GM12878 (cell line): ENCODE measurements at regions not wholly inside any gene's neighbourhood (a gene's known extent, or its start where the extent isn't known, plus 50 kb on each side); places are given as distances from the start of the nearest gene placed in this dataset.

ENCODE experiments used
- ATAC-seq: fragments of 200-7000 bp; cut with Tn5 transposase; 3 replicates; pipeline ENCODE4 v1.9.1; 2020; ENCODE audit warnings: mild to moderate bottlenecking, moderate library complexity
- BruUV-seq: library from RNA; stranded (reverse); fragments of 400-500 nt; replicated peaks from 2 replicates; lab custom pipeline; 2021; lab: Mats Ljungman, UMichigan
- CTCF ChIA-PET: fragments of 300-600 bp; sonication (Branson Sonifier 250); formaldehyde crosslinking; extraction: SDS; loops from one replicate; lab custom pipeline; 2021; ENCODE audit warnings: inconsistent platforms; lab: Yijun Ruan, JAX
- POLR2A ChIA-PET: fragments of 350-600 bp; formaldehyde crosslinking; extraction: SDS; loops from one replicate; lab custom pipeline; 2021; ENCODE audit warnings: inconsistent platforms; lab: Charles Lee
- RAD21 ChIA-PET: fragments of 300-600 bp; sonication (Branson Sonifier 250); formaldehyde crosslinking; loops from one replicate; lab custom pipeline; 2023; ENCODE audit warnings: antibody characterized with exemption; ENCODE audit not compliant: unreplicated experiment; lab: Charles Lee
- SMC1A ChIA-PET: fragments of 300-600 bp; sonication (Branson Sonifier 250); formaldehyde crosslinking; loops from one replicate; lab custom pipeline; 2023; ENCODE audit not compliant: unreplicated experiment, uncharacterized antibody; lab: Charles Lee
- DNase-seq: peaks from one replicate; pipeline ENCODE4 v3.0.0-alpha.2; 2011; ENCODE audit warnings: low read depth, low spot score
- FAIRE-seq: peaks from 3 replicates; lab custom pipeline; 2011; peaks lifted over from hg19 to GRCh38; lab: Jason Lieb, UNC
- H2AFZ ChIP-seq: 2 replicates; pipeline ENCODE4 v1.6.0; 2011; ENCODE audit warnings: low read depth, low read length, control low read depth; ENCODE audit not compliant: control insufficient read depth
- H3K27ac ChIP-seq: 2 replicates; pipeline ENCODE4 v1.5.1; 2011; ENCODE audit warnings: control low read depth; ENCODE audit not compliant: control insufficient read depth, insufficient read depth
- H3K27me3 ChIP-seq, 2 experiments: replicated peaks in 1 of 2; 2 replicates each; pipeline versions ENCODE4 v1.6.0 to v1.6.1; 2011; ENCODE audit warnings: low read length in 1 of 2; ENCODE audit not compliant: control insufficient read depth in 2 of 2, insufficient read depth in 2 of 2
- H3K36me3 ChIP-seq, 2 experiments: 2 replicates each; pipeline ENCODE4 v1.5.1; 2011; ENCODE audit warnings: low read length in 1 of 2; ENCODE audit not compliant: control insufficient read depth in 2 of 2, insufficient read depth in 2 of 2
- H3K4me1 ChIP-seq: 2 replicates; pipeline ENCODE4 v1.6.1; 2011; ENCODE audit warnings: mild to moderate bottlenecking, low read length, moderate library complexity, mixed read lengths; ENCODE audit not compliant: control insufficient read depth, insufficient read depth
- H3K4me2 ChIP-seq: 2 replicates; pipeline ENCODE4 v1.6.0; 2011; ENCODE audit warnings: control low read depth; ENCODE audit not compliant: control insufficient read depth, insufficient read depth
- H3K4me3 ChIP-seq: fragments of 200-600 bp; sonication (generic); 2 replicates; pipeline ENCODE4 v1.5.1; 2016
- H3K79me2 ChIP-seq: 2 replicates; pipeline ENCODE4 v1.6.0; 2011; ENCODE audit warnings: low read length; ENCODE audit not compliant: control insufficient read depth, insufficient read depth
- H3K9ac ChIP-seq: 2 replicates; pipeline ENCODE4 v1.8.0; 2011; ENCODE audit warnings: low read length, control low read depth, mixed read lengths; ENCODE audit not compliant: control insufficient read depth, insufficient read depth
- H3K9me3 ChIP-seq: replicated peaks from 3 replicates; pipeline ENCODE4 v1.5.1; 2011; ENCODE audit warnings: mild to moderate bottlenecking, low read length; ENCODE audit not compliant: control insufficient read depth, insufficient read depth
- H4K20me1 ChIP-seq: 2 replicates; pipeline ENCODE4 v1.6.0; 2011; ENCODE audit not compliant: control insufficient read depth, insufficient read depth
- BACH1 ChIP-seq: fragments of 450-650 bp; IDR thresholded peaks from 2 replicates; pipeline ENCODE4 v1.6.1; 2017; ENCODE audit warnings: mild to moderate bottlenecking, borderline replicate concordance
- BHLHE40 ChIP-seq, 2 experiments: fragments of 450-650 bp in 1 of 2; IDR thresholded peaks; 2 replicates each; pipeline ENCODE4 v1.6.1; 2011 to 2017; ENCODE audit warnings: low read depth in 2 of 2, borderline replicate concordance in 1 of 2, improper control_type of control experiment in 1 of 2, low read length in 1 of 2, mild to moderate bottlenecking in 1 of 2
- CHD1 ChIP-seq: IDR thresholded peaks from 2 replicates; pipeline ENCODE4 v1.6.1; 2012; ENCODE audit warnings: low read depth, low read length, improper control_type of control experiment
- ESRRA ChIP-seq: IDR thresholded peaks from 2 replicates; pipeline ENCODE4 v1.6.1; 2012; ENCODE audit warnings: mild to moderate bottlenecking, low read length, improper control_type of control experiment
- HDAC2 ChIP-seq: fragments of 200-600 bp; sonication (generic); IDR thresholded peaks from 2 replicates; pipeline ENCODE4 v1.6.1; 2017
- HDAC6 ChIP-seq: fragments of 200-600 bp; sonication (generic); IDR thresholded peaks from one replicate; pipeline ENCODE4 v1.8.0; 2017; ENCODE audit warnings: antibody characterized with exemption; ENCODE audit not compliant: unreplicated experiment
- JUND ChIP-seq: IDR thresholded peaks from 2 replicates; pipeline ENCODE4 v1.6.1; 2012; ENCODE audit warnings: low read depth, mild to moderate bottlenecking, low read length, improper control_type of control experiment, moderate library complexity
- KAT2A ChIP-seq: conservative IDR thresholded peaks from 2 replicates; pipeline ENCODE4 v1.6.1; 2011; ENCODE audit warnings: low read depth, low read length; ENCODE audit not compliant: control insufficient read depth
- MEF2A ChIP-seq: IDR thresholded peaks from 2 replicates; pipeline ENCODE4 v1.6.1; 2011; ENCODE audit warnings: low read depth, mild to moderate bottlenecking, low read length, moderate library complexity; ENCODE audit not compliant: insufficient read depth
- MEF2B ChIP-seq: fragments of 450-650 bp; IDR thresholded peaks from 2 replicates; pipeline ENCODE4 v1.6.1; 2018; ENCODE audit warnings: mild to moderate bottlenecking, moderate library complexity; ENCODE audit not compliant: partially characterized antibody, poor library complexity, severe bottlenecking
- NFIC ChIP-seq: IDR thresholded peaks from 2 replicates; pipeline ENCODE4 v1.6.1; 2012; ENCODE audit warnings: low read depth, mild to moderate bottlenecking, inconsistent platforms, low read length, moderate library complexity
- NFXL1 ChIP-seq: fragments of 450-650 bp; IDR thresholded peaks from 2 replicates; pipeline ENCODE4 v1.6.1; 2017; ENCODE audit warnings: antibody characterized with exemption, mild to moderate bottlenecking, borderline replicate concordance
- NFYB ChIP-seq: IDR thresholded peaks from 2 replicates; pipeline ENCODE4 v1.6.1; 2011; ENCODE audit warnings: low read depth, mild to moderate bottlenecking, low read length, improper control_type of control experiment, moderate library complexity; ENCODE audit not compliant: insufficient read depth
- NR2C1 ChIP-seq: fragments of 450-650 bp; IDR thresholded peaks from 2 replicates; pipeline ENCODE4 v1.6.1; 2017; ENCODE audit warnings: antibody characterized with exemption, mild to moderate bottlenecking, moderate library complexity
- NRF1 ChIP-seq: conservative IDR thresholded peaks from 2 replicates; pipeline ENCODE4 v1.6.1; 2011; ENCODE audit warnings: mild to moderate bottlenecking, low read depth, low read length, improper control_type of control experiment
- SRF ChIP-seq, 2 experiments: IDR thresholded peaks; 2 replicates each; pipeline ENCODE4 v1.6.1; 2011; ENCODE audit warnings: low read depth in 2 of 2, low read length in 2 of 2, mild to moderate bottlenecking in 1 of 2, moderate library complexity in 1 of 2
- TBL1XR1 ChIP-seq: IDR thresholded peaks from 2 replicates; pipeline ENCODE4 v1.6.1; 2012; ENCODE audit warnings: low read depth, low read length, improper control_type of control experiment
- ZNF217 ChIP-seq: fragments of 450-650 bp; IDR thresholded peaks from 2 replicates; pipeline ENCODE4 v1.6.1; 2017; ENCODE audit warnings: antibody characterized with exemption, mild to moderate bottlenecking
- WGBS: methylation state at CpG from one replicate; pipeline ENCODE4 v1.1.6; 2016; ENCODE audit warnings: low lambda C conversion rate; ENCODE audit not compliant: insufficient replicate concordance, insufficient coverage; ENCODE audit errors: missing lambda C conversion rate; 5-methylcytosine and 5-hydroxymethylcytosine counted together
- in situ Hi-C: fragments of 300-500 bp; cut with MboI; formaldehyde crosslinking; loops from 9 replicates; pipeline ENCODE4 v1.14.3; 2018; ENCODE audit warnings: mixed read lengths
- intact Hi-C: fragments of 100-400 bp; cut with micrococcal nuclease; formaldehyde crosslinking; loops from one replicate; pipeline ENCODE4 v1.14.2; 2022; ENCODE audit not compliant: unreplicated experiment

DNA sequence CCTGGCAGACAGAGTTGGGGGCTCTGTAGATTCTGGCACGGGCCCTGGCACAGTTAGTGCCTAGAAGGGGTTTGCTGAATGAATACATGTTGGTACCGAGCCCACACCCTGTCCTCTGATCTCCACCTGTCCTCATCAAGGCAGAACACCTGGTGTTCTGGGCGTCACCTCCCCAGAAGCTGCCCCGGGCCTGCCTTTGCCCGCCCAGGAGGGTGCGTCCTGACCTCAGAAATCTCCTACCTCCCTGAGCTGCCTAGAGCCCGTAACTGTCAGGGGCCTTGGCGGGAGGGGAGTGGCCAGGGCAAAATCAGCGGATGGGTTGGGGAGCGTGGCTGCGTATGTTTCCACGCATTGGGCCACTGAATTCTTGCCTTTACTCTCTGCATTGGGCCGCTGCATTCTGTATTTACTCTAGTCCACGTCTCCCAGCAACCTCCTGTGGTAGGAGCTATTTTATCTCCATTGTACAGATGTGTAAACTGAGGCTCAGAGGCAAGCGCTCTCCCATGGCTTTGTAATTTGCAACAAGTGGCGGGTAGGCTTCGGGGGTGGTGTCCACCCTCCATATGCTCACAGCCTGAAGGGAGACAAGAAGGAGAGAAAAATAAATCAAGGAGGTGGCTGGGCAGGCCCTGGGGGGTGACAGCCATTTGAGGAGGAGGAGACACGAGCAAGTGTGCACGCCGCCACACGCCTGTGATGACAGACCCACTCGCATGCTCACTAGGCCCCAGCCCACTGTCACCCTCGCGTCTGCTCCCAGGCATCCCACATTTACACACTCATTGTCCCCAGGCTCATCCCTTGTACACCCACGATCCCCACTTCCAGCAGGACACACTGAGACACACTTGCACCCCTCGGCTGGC, 95.7 kb upstream of the WNT4 start:
- RAD21 ChIA-PET, result no interaction called here
- no peak for FAIRE-seq
- intact Hi-C loops, result no loop called here
- POLR2A ChIA-PET, result no interaction called here
- no peaks in the 10 kb centered on the region for H3K4me1 ChIP-seq
- H3K4me3 ChIP-seq, result no peak overlapping the region
- H3K9me3 ChIP-seq, result no peaks in the 10 kb centered on the region
- in situ Hi-C loops, result no loop called here
- SMC1A ChIA-PET, result no interaction called here
- peaks cover 0 to 3% of the 10 kb centered on the region in 2 experiments; a peak in 1 of 4 replicates for H3K27me3 ChIP-seq
- H3K36me3 ChIP-seq, result no peaks in the 10 kb centered on the region
- H3K79me2 ChIP-seq, result no peaks in the 10 kb centered on the region
- no peak for TF ChIP-seq NFIC
- TF ChIP-seq NFXL1, result no peak
- TF ChIP-seq HDAC2, result no peak
- no peak for TF ChIP-seq NRF1
- H3K4me2 ChIP-seq, result no peak overlapping the region
- no peak overlapping the region for H3K9ac ChIP-seq
- CTCF ChIA-PET, result no interaction called here
- ATAC-seq, result no peak
- DNase-seq, result no peak
- H4K20me1 ChIP-seq, result no peaks in the 10 kb centered on the region
- no peak overlapping the region for H3K27ac ChIP-seq
- no TSS peak for BruUV-seq
- WGBS, result 48% methylated on average over 26 of the region's 26 CpGs
- no peak overlapping the region for H2AFZ ChIP-seq

GRCh38 chr1:22239378-22239777, 96.5 kb upstream of the WNT4 start:
- ChIA-PET RAD21 (no interaction called here), CTCF (no interaction called here)
- ATAC-seq, result no peak
- TF ChIP-seq JUND, result no peak
- no peak for TF ChIP-seq HDAC6
- TF ChIP-seq KAT2A, result no peak
- no peak for TF ChIP-seq BACH1
- no peak for TF ChIP-seq NFYB
- no peak for TF ChIP-seq TBL1XR1
- TF ChIP-seq CHD1, result no peak
- TF ChIP-seq BHLHE40 (IDR thresholded peaks at IDR 0.05; ENCODE audit: borderline replicate concordance in 1 of 2, low read depth in 2 of 2, low read length in 1 of 2), result no peak
- no peak for TF ChIP-seq ESRRA
- no peak for TF ChIP-seq MEF2A
- TF ChIP-seq ZNF217, result no peak
- no peak for TF ChIP-seq NR2C1
- TF ChIP-seq MEF2B, result no peak
- TF ChIP-seq SRF (IDR thresholded peaks at IDR 0.05; ENCODE audit: low read depth in 2 of 2, low read length in 2 of 2), result no peak

More at GRCh38 chr1:22239378-22239777, 96.5 kb upstream of the WNT4 start:
- ChIA-PET POLR2A (no interaction called here), SMC1A (no interaction called here)
- H3K4me2 ChIP-seq, result no peak overlapping the region
- in situ Hi-C loops (no loop called here), intact Hi-C loops (no loop called here)
- H3K27ac ChIP-seq, result no peak overlapping the region
- H3K27me3 ChIP-seq, result peaks cover 0 to 3% of the 10 kb centered on the region in 2 experiments; a peak in 1 of 4 replicates
- BruUV-seq, result no TSS peak
- H3K79me2 ChIP-seq, result no peaks in the 10 kb centered on the region
- no peaks in the 10 kb centered on the region for H4K20me1 ChIP-seq
- 10% methylated on average over 11 of the region's 11 CpGs for WGBS
- no peaks in the 10 kb centered on the region for H3K4me1 ChIP-seq
- H2AFZ ChIP-seq, result no peak overlapping the region
- FAIRE-seq (no peak), DNase-seq (no peak)
- no peaks in the 10 kb centered on the region for H3K36me3 ChIP-seq
- no peak overlapping the region for H3K4me3 ChIP-seq
- no peak overlapping the region for H3K9ac ChIP-seq
- no peaks in the 10 kb centered on the region for H3K9me3 ChIP-seq
